Keratinocyte (primary cell): ENCODE measurements at regions not wholly inside any gene's neighbourhood (a gene's known extent, or its start where the extent isn't known, plus 50 kb on each side); places are given as distances from the start of the nearest gene placed in this dataset.

Experiments
- EZH2 ChIP-seq: IDR thresholded peaks from one replicate; pipeline ENCODE4 v1.6.1; 2012; ENCODE audit warnings: inconsistent platforms, mild to moderate bottlenecking, low read length, moderate library complexity
- TF ChIP-seq, protein P1 (sequence below), 3 experiments: IDR thresholded peaks in 1 of 3; conservative IDR thresholded peaks in 1 of 3; optimal IDR thresholded peaks in 1 of 3; 2 replicates in 2 of 3; 3 replicates in 1 of 3; pipeline versions ENCODE3 to v1.5.1; 2011; ENCODE audit warnings: low read length in 3 of 3, mild to moderate bottlenecking in 3 of 3, moderate library complexity in 2 of 3, control low read depth in 1 of 3, inconsistent platforms in 1 of 3; ENCODE audit not compliant: insufficient read depth in 2 of 3; ENCODE audit errors: extremely low read depth in 1 of 3

DNA sequence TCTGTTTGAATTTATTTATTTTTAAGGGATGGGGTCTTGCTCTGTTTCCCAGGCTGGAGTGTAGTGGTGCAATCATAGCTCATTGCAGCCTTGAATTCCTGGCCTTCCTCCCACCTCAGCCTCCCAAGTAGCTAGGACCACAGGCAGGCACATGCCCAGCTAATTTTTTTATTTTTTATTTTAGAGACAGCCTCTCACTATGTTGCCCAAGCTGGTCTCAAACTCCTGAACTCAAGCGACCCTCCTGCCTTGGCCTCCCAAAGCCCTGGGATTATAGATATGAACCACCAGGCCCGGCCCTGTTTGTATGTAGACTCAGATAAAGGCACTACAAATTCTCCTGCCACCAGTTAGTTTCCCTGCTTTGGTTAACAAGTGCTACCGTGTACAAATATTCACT, 142.9 kb upstream of the SOX4 start:
- TF ChIP-seq, protein P1, sequence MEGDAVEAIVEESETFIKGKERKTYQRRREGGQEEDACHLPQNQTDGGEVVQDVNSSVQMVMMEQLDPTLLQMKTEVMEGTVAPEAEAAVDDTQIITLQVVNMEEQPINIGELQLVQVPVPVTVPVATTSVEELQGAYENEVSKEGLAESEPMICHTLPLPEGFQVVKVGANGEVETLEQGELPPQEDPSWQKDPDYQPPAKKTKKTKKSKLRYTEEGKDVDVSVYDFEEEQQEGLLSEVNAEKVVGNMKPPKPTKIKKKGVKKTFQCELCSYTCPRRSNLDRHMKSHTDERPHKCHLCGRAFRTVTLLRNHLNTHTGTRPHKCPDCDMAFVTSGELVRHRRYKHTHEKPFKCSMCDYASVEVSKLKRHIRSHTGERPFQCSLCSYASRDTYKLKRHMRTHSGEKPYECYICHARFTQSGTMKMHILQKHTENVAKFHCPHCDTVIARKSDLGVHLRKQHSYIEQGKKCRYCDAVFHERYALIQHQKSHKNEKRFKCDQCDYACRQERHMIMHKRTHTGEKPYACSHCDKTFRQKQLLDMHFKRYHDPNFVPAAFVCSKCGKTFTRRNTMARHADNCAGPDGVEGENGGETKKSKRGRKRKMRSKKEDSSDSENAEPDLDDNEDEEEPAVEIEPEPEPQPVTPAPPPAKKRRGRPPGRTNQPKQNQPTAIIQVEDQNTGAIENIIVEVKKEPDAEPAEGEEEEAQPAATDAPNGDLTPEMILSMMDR (optimal IDR thresholded peaks at IDR 0.05 in 1 of 3, IDR thresholded peaks at IDR 0.05 in 1 of 3, conservative IDR thresholded peaks at IDR 0.05 in 1 of 3; ENCODE audit: extremely low read depth in 1 of 3, insufficient read depth in 2 of 3, low read length in 3 of 3) = no peak
- no peak for TF ChIP-seq EZH2
